Breast epithelium (tissue), 4 donors: ENCODE measurements at regions not wholly inside any gene's neighbourhood (a gene's known extent, or its start where the extent isn't known, plus 50 kb on each side); places are given as distances from the start of the nearest gene placed in this dataset.
"Not testable (repeated sequence)": the region's sequence is repeated elsewhere in the genome, so short reads cannot be mapped to it uniquely, and the experiment has no call there.

Experiments
- DNase-seq, 2 donors: peaks; one replicate each; pipeline ENCODE4 v3.0.0-alpha.2; 2019; ENCODE audit warnings: low spot score in 2 of 2
- H3K27ac ChIP-seq, 2 donors: fragments of 200-600 bp; sonication (generic) in 1 of 2; one replicate each; pipeline ENCODE4 v1.5.1; 2016 to 2019; ENCODE audit warnings: mild to moderate bottlenecking in 1 of 2
- H3K27me3 ChIP-seq, 2 donors: fragments of 200-600 bp; sonication (generic) in 1 of 2; one replicate each; pipeline versions ENCODE4 v1.5.1 to v1.6.0; 2017 to 2019; ENCODE audit warnings: control low read depth in 1 of 2, mild to moderate bottlenecking in 1 of 2
- H3K36me3 ChIP-seq: fragments of 200-600 bp; one replicate; pipeline ENCODE4 v1.5.1; 2019
- H3K4me1 ChIP-seq, 2 donors: fragments of 200-600 bp; sonication (generic); one replicate each; pipeline ENCODE4 v1.5.1; 2016 to 2019; ENCODE audit warnings: control low read depth in 1 of 2
- H3K4me3 ChIP-seq, 3 donors: fragments of 200-600 bp; sonication (generic); 1 replicate in 2 of 3; 2 replicates in 1 of 3; pipeline ENCODE4 v1.5.1; 2016 to 2019; ENCODE audit warnings: mild to moderate bottlenecking in 3 of 3, moderate library complexity in 2 of 3
- H3K9me3 ChIP-seq, 2 donors: fragments of 200-600 bp; sonication (generic) in 1 of 2; one replicate each; pipeline ENCODE4 v1.5.1; 2016 to 2019; ENCODE audit warnings: control low read depth in 1 of 2
- CTCF ChIP-seq, 3 donors: fragments of 450-650 bp; IDR thresholded peaks; one replicate each; pipeline ENCODE4 v1.5.1; 2016 to 2017; ENCODE audit warnings: antibody characterized with exemption in 3 of 3, mild to moderate bottlenecking in 3 of 3, moderate library complexity in 3 of 3
- POLR2A ChIP-seq: fragments of 450-650 bp; IDR thresholded peaks from one replicate; pipeline ENCODE4 v1.6.1; 2016; ENCODE audit warnings: antibody characterized with exemption, mild to moderate bottlenecking, moderate library complexity
- POLR2AphosphoS5 ChIP-seq, 3 donors: sonication (generic); formaldehyde crosslinking; IDR thresholded peaks; one replicate each; pipeline ENCODE4 v1.6.1; 2017; ENCODE audit warnings: antibody characterized with exemption in 3 of 3
- intact Hi-C: fragments of 100-400 bp; cut with DNase I; formaldehyde crosslinking; loops from one replicate; pipeline ENCODE4 v1.15.1; 2023; ENCODE audit warnings: low total_unique reads

GRCh38 chr11:134984421-134984820, 572.4 kb upstream of the B3GAT1 start:
- TF ChIP-seq CTCF (IDR thresholded peaks at IDR 0.05) (no peak), POLR2A (no peak), POLR2AphosphoS5 (IDR thresholded peaks at IDR 0.05) (no peak)
- intact Hi-C loops, result no loop called here
- no peak for DNase-seq
- no peaks in the 10 kb centered on the region for H3K27me3 ChIP-seq
- H3K9me3 ChIP-seq, result no peaks in the 10 kb centered on the region
- no peak overlapping the region for H3K27ac ChIP-seq
- no peaks in the 10 kb centered on the region for H3K36me3 ChIP-seq
- H3K4me1 ChIP-seq, result no peaks in the 10 kb centered on the region
- no peak overlapping the region for H3K4me3 ChIP-seq

GRCh38 chr11:134982432-134982831, 570.4 kb upstream of the B3GAT1 start:
- H3K36me3 ChIP-seq, H3K27ac ChIP-seq, H3K4me3 ChIP-seq, H3K9me3 ChIP-seq, DNase-seq, H3K4me1 ChIP-seq, intact Hi-C loops, H3K27me3 ChIP-seq: not testable (repeated sequence)

GRCh38 chr11:134981835-134982234, 569.8 kb upstream of the B3GAT1 start:
- Histone ChIP-seq H3K9me3 (no peaks in the 10 kb centered on the region), H3K27me3 (no peaks in the 10 kb centered on the region), H3K4me1 (no peaks in the 10 kb centered on the region), H3K4me3 (no peak overlapping the region), H3K36me3 (no peaks in the 10 kb centered on the region), H3K27ac (no peak overlapping the region)
- intact Hi-C loops, result no loop called here
- no peak for TF ChIP-seq CTCF (IDR thresholded peaks at IDR 0.05)
- DNase-seq, result no peak

- Histone ChIP-seq H3K27ac (no peak overlapping the region), H3K27me3 (no peaks in the 10 kb centered on the region), H3K36me3 (no peaks in the 10 kb centered on the region), H3K4me1 (no peaks in the 10 kb centered on the region), H3K9me3 (no peaks in the 10 kb centered on the region), H3K4me3 (no peak overlapping the region)
- no peak for TF ChIP-seq CTCF (IDR thresholded peaks at IDR 0.05)
- no peak for TF ChIP-seq POLR2A
- no peak for TF ChIP-seq POLR2AphosphoS5 (IDR thresholded peaks at IDR 0.05)
- intact Hi-C loops, result no loop called here
- no peak for DNase-seq
These were observed 569.0 kb upstream of the B3GAT1 start for GRCh38 chr11:134980819-134981710.

- intact Hi-C loops, H3K27ac ChIP-seq, H3K4me1 ChIP-seq, H3K36me3 ChIP-seq, DNase-seq, H3K27me3 ChIP-seq, H3K4me3 ChIP-seq, H3K9me3 ChIP-seq: not testable (repeated sequence)
These were observed 567.0 kb upstream of the B3GAT1 start for GRCh38 chr11:134979089-134979457.

- no peak overlapping the region for H3K27ac ChIP-seq
- no peaks in the 10 kb centered on the region for H3K27me3 ChIP-seq
- no peak overlapping the region for H3K4me3 ChIP-seq
- H3K36me3 ChIP-seq, result no peaks in the 10 kb centered on the region
- no peaks in the 10 kb centered on the region for H3K9me3 ChIP-seq
- DNase-seq, result no peak
- no peak for TF ChIP-seq POLR2AphosphoS5 (IDR thresholded peaks at IDR 0.05)
- TF ChIP-seq POLR2A, result no peak
- no peak for TF ChIP-seq CTCF (IDR thresholded peaks at IDR 0.05)
- no peaks in the 10 kb centered on the region for H3K4me1 ChIP-seq
- intact Hi-C loops, result no loop called here
These were observed 566.5 kb upstream of the B3GAT1 start for GRCh38 chr11:134978388-134979088.
